CD4-positive, alpha-beta T cell (primary cell): ENCODE measurements at regions not wholly inside any gene's neighbourhood (a gene's known extent, or its start where the extent isn't known, plus 50 kb on each side); places are given as distances from the start of the nearest gene placed in this dataset.

Experiments
- ATAC-seq: fragments of 200-7000 bp; cut with Tn5 transposase; one replicate; pipeline ENCODE4 v1.10.0; 2022; ENCODE audit warnings: mild to moderate bottlenecking; ENCODE audit not compliant: poor library complexity
- CTCF ChIA-PET: fragments of 350-600 bp; sonication (Branson Sonifier 250); formaldehyde crosslinking; loops from one replicate; lab custom pipeline; 2021; ENCODE audit warnings: antibody characterized with exemption, inconsistent platforms; lab: Charles Lee
- POLR2A ChIA-PET: fragments of 350-600 bp; sonication (Branson Sonifier 250); formaldehyde crosslinking; loops from one replicate; lab custom pipeline; 2021; ENCODE audit warnings: antibody characterized with exemption, inconsistent platforms; lab: Charles Lee
- DNase-seq, 14 experiments: peaks; one replicate each; pipeline ENCODE4 v3.0.0-alpha.2; 2013 to 2020; ENCODE audit warnings: mixed read lengths in 2 of 14
- H3K27ac ChIP-seq, 2 donors: one replicate each; pipeline versions ENCODE4 v1.5.1 to v1.7.0; 2013; ENCODE audit warnings: low read length in 2 of 2, low read depth in 1 of 2, mild to moderate bottlenecking in 1 of 2
- H3K27me3 ChIP-seq, 2 experiments: 1 replicate in 1 of 2; 2 replicates in 1 of 2; pipeline versions ENCODE4 v1.6.1 to v1.7.0; 2013; ENCODE audit warnings: low read length in 2 of 2, control low read depth in 1 of 2, mild to moderate bottlenecking in 1 of 2, moderate library complexity in 1 of 2; ENCODE audit not compliant: insufficient read depth in 2 of 2, control insufficient read depth in 1 of 2
- H3K36me3 ChIP-seq: one replicate; pipeline ENCODE4 v1.6.1; 2013; ENCODE audit warnings: low read length, control low read depth; ENCODE audit not compliant: insufficient read depth
- H3K4me1 ChIP-seq: one replicate; pipeline ENCODE4 v1.6.1; 2013; ENCODE audit warnings: low read length, control low read depth; ENCODE audit not compliant: insufficient read depth
- H3K4me3 ChIP-seq: one replicate; pipeline ENCODE4 v1.5.1; 2013; ENCODE audit warnings: mild to moderate bottlenecking, low read length, moderate library complexity
- H3K9me3 ChIP-seq, 2 experiments: 1 replicate in 1 of 2; 2 replicates in 1 of 2; pipeline versions ENCODE4 v1.6.1 to v1.7.0; 2013; ENCODE audit warnings: low read length in 2 of 2, mild to moderate bottlenecking in 2 of 2, control low read depth in 1 of 2, moderate library complexity in 1 of 2; ENCODE audit not compliant: control insufficient read depth in 1 of 2, insufficient read depth in 1 of 2
- H3K27ac Mint-ChIP-seq: one replicate; pipeline ENCODE4 v1.8.0; 2020; ENCODE audit warnings: mixed read lengths
- H3K27me3 Mint-ChIP-seq: one replicate; pipeline ENCODE4 v1.8.0; 2021; ENCODE audit warnings: mixed read lengths
- H3K36me3 Mint-ChIP-seq: one replicate; pipeline ENCODE4 v1.8.0; 2021; ENCODE audit warnings: low read depth, mixed read lengths
- H3K4me1 Mint-ChIP-seq: one replicate; pipeline ENCODE4 v1.8.0; 2021; ENCODE audit warnings: low read depth, mixed read lengths
- H3K4me3 Mint-ChIP-seq: one replicate; pipeline ENCODE4 v1.8.0; 2020; ENCODE audit warnings: mild to moderate bottlenecking, mixed read lengths
- H3K9me3 Mint-ChIP-seq: one replicate; pipeline ENCODE4 v1.8.0; 2020; ENCODE audit warnings: mixed read lengths
- CTCF ChIP-seq: fragments of 200-600 bp; IDR thresholded peaks from one replicate; pipeline ENCODE4 v1.8.0; 2022; ENCODE audit warnings: antibody characterized with exemption, mild to moderate bottlenecking
- intact Hi-C, 2 experiments: fragments of 100-400 bp; cut with DNase I in 1 of 2; cut with micrococcal nuclease in 1 of 2; formaldehyde crosslinking; loops; one replicate each; pipeline versions ENCODE4 v1.15.1 to v1.9.0; 2023 to 2025; cut with DNase I, micrococcal nuclease

- Histone ChIP-seq H3K27ac (no peak overlapping the region), H3K36me3 (no peaks in the 10 kb centered on the region), H3K27me3 (no peaks in the 10 kb centered on the region), H3K4me1 (no peaks in the 10 kb centered on the region), H3K9me3 (peaks cover 0 to 4% of the 10 kb centered on the region in 2 experiments), H3K4me3 (no peak overlapping the region)
- TF ChIP-seq CTCF, result no peak
- Mint-ChIP-seq H3K9me3 (no peaks in the 10 kb centered on the region), H3K4me3 (no peak overlapping the region), H3K4me1 (no peaks in the 10 kb centered on the region), H3K27ac (no peak overlapping the region), H3K36me3 (no peaks in the 10 kb centered on the region), H3K27me3 (peaks cover 7% of the 10 kb centered on the region)
- ChIA-PET POLR2A (no interaction called here), CTCF (no interaction called here)
- ATAC-seq, result no peak
- intact Hi-C loops, result no loop called here
- DNase-seq, result no peak
Measured at GRCh38 chr1:78420688-78421087, 70.1 kb upstream of the PTGFR start.

- Mint-ChIP-seq H3K27ac (no peak overlapping the region), H3K36me3 (no peaks in the 10 kb centered on the region), H3K4me1 (no peaks in the 10 kb centered on the region), H3K9me3 (no peaks in the 10 kb centered on the region), H3K4me3 (no peak overlapping the region), H3K27me3 (peaks cover 7% of the 10 kb centered on the region)
- CTCF ChIA-PET, result no interaction called here
- H3K9me3 ChIP-seq, result peaks cover 0 to 4% of the 10 kb centered on the region in 2 experiments
- ATAC-seq (no peak), DNase-seq (no peak)
- TF ChIP-seq CTCF, result no peak
- no peak overlapping the region for H3K27ac ChIP-seq
- no peak overlapping the region for H3K4me3 ChIP-seq
- POLR2A ChIA-PET, result no interaction called here
- no peaks in the 10 kb centered on the region for H3K27me3 ChIP-seq
- no peaks in the 10 kb centered on the region for H3K4me1 ChIP-seq
- intact Hi-C loops, result no loop called here
- no peaks in the 10 kb centered on the region for H3K36me3 ChIP-seq
Measured at GRCh38 chr1:78424720-78425119, 66.1 kb upstream of the PTGFR start.

GRCh38 chr1:78426408-78426807, 64.4 kb upstream of the PTGFR start:
- Histone ChIP-seq H3K9me3 (no peaks in the 10 kb centered on the region), H3K27ac (no peak overlapping the region), H3K36me3 (no peaks in the 10 kb centered on the region), H3K27me3 (no peaks in the 10 kb centered on the region), H3K4me1 (no peaks in the 10 kb centered on the region), H3K4me3 (no peak overlapping the region)
- no peak overlapping the region for H3K27ac Mint-ChIP-seq
- H3K4me1 Mint-ChIP-seq, result no peaks in the 10 kb centered on the region
- ATAC-seq (no peak), DNase-seq (no peak)
- H3K36me3 Mint-ChIP-seq, result no peaks in the 10 kb centered on the region
- no peak overlapping the region for H3K4me3 Mint-ChIP-seq
- POLR2A ChIA-PET, result no interaction called here
- intact Hi-C loops, result no loop called here
- peaks cover 7% of the 10 kb centered on the region for H3K27me3 Mint-ChIP-seq
- H3K9me3 Mint-ChIP-seq, result no peaks in the 10 kb centered on the region
- no peak for TF ChIP-seq CTCF
- CTCF ChIA-PET, result no interaction called here
